Neuronal stem cell (in vitro differentiated cells): ENCODE measurements at regions not wholly inside any gene's neighbourhood (a gene's known extent, or its start where the extent isn't known, plus 50 kb on each side); places are given as distances from the start of the nearest gene placed in this dataset.

ENCODE experiments used
- DNase-seq: peaks from one replicate; pipeline ENCODE4 v3.0.0-alpha.2; 2013; ENCODE audit warnings: low spot score
- H2AFZ ChIP-seq: one replicate; pipeline ENCODE4 v1.6.1; 2013; ENCODE audit warnings: mild to moderate bottlenecking, low read length, inconsistent platforms
- H2AK5ac ChIP-seq: 2 replicates; pipeline ENCODE4 v1.6.1; 2013; ENCODE audit warnings: low read depth, mild to moderate bottlenecking, inconsistent platforms, low read length, moderate library complexity, mixed read lengths
- H2BK120ac ChIP-seq: 2 replicates; pipeline ENCODE4 v1.6.1; 2013; ENCODE audit warnings: low read depth, mild to moderate bottlenecking, inconsistent platforms, low read length, moderate library complexity, mixed read lengths
- H2BK12ac ChIP-seq: one replicate; pipeline ENCODE4 v1.6.1; 2013; ENCODE audit warnings: low read length, inconsistent platforms
- H2BK15ac ChIP-seq: 2 replicates; pipeline ENCODE4 v1.6.1; 2013; ENCODE audit warnings: mild to moderate bottlenecking, low read length, inconsistent platforms, mixed read lengths
- H2BK5ac ChIP-seq: one replicate; pipeline ENCODE4 v1.6.1; 2013; ENCODE audit warnings: inconsistent platforms, mild to moderate bottlenecking, low read length, moderate library complexity
- H3K14ac ChIP-seq: one replicate; pipeline ENCODE4 v1.6.1; 2013; ENCODE audit warnings: low read length, inconsistent platforms
- H3K18ac ChIP-seq: 2 replicates; pipeline ENCODE4 v1.6.1; 2013; ENCODE audit warnings: low read length, inconsistent platforms
- H3K23ac ChIP-seq: 2 replicates; pipeline ENCODE4 v1.6.1; 2013; ENCODE audit warnings: low read depth, mild to moderate bottlenecking, mixed read lengths, low read length, inconsistent platforms; ENCODE audit not compliant: poor library complexity
- H3K27ac ChIP-seq: replicated peaks from 3 replicates; pipeline ENCODE4 v1.5.1; 2013; ENCODE audit warnings: low read length, inconsistent platforms
- H3K27me3 ChIP-seq, 3 experiments: 2 replicates each; pipeline ENCODE4 v1.6.1; 2013; ENCODE audit warnings: low read length in 3 of 3, mild to moderate bottlenecking in 2 of 3, inconsistent platforms in 1 of 3, low read depth in 1 of 3, mixed read lengths in 1 of 3, moderate library complexity in 1 of 3; ENCODE audit not compliant: control insufficient read depth in 3 of 3, insufficient read depth in 3 of 3
- H3K36me3 ChIP-seq, 2 donors: replicated peaks in 1 of 2; 2 replicates each; pipeline ENCODE4 v1.6.1; 2013; ENCODE audit warnings: low read length in 2 of 2; ENCODE audit not compliant: control insufficient read depth in 2 of 2, insufficient read depth in 2 of 2
- H3K4ac ChIP-seq: 2 replicates; pipeline ENCODE4 v1.6.1; 2013; ENCODE audit warnings: inconsistent platforms, mild to moderate bottlenecking, low read length, moderate library complexity
- H3K4me1 ChIP-seq, 2 donors: 1 replicate in 1 of 2; 2 replicates in 1 of 2; pipeline ENCODE4 v1.6.1; 2013; ENCODE audit warnings: low read length in 2 of 2, low read depth in 1 of 2; ENCODE audit not compliant: control insufficient read depth in 2 of 2, insufficient read depth in 1 of 2
- H3K4me2 ChIP-seq: one replicate; pipeline ENCODE4 v1.6.1; 2013; ENCODE audit warnings: mild to moderate bottlenecking, low read length, inconsistent platforms; ENCODE audit not compliant: insufficient read depth, poor library complexity, severe bottlenecking
- H3K4me3 ChIP-seq, 2 donors: 2 replicates each; pipeline ENCODE4 v1.5.1; 2013; ENCODE audit warnings: low read length in 2 of 2, mild to moderate bottlenecking in 2 of 2, inconsistent platforms in 1 of 2, moderate library complexity in 1 of 2
- H3K79me1 ChIP-seq: one replicate; pipeline ENCODE4 v1.6.1; 2013; ENCODE audit warnings: low read depth, mild to moderate bottlenecking, inconsistent platforms, low read length, moderate library complexity
- H3K9ac ChIP-seq: one replicate; pipeline ENCODE4 v1.6.1; 2013; ENCODE audit warnings: mild to moderate bottlenecking, low read depth, low read length, inconsistent platforms; ENCODE audit not compliant: poor library complexity
- H3K9me3 ChIP-seq, 2 donors: replicated peaks in 1 of 2; 2 replicates each; pipeline versions ENCODE3 to v1.6.1; 2013; ENCODE audit warnings: low read length in 2 of 2, mild to moderate bottlenecking in 2 of 2, inconsistent platforms in 1 of 2, low read depth in 1 of 2, mixed read lengths in 1 of 2, moderate library complexity in 1 of 2; ENCODE audit not compliant: control insufficient read depth in 2 of 2, insufficient read depth in 1 of 2
- H4K8ac ChIP-seq: one replicate; pipeline ENCODE4 v1.6.1; 2013; ENCODE audit warnings: low read depth, mild to moderate bottlenecking, inconsistent platforms, low read length, moderate library complexity
- H4K91ac ChIP-seq: one replicate; pipeline ENCODE4 v1.6.1; 2013; ENCODE audit warnings: low read length, low read depth, mild to moderate bottlenecking, inconsistent platforms; ENCODE audit not compliant: poor library complexity
- WGBS, 2 donors: extraction: QIAGEN DNeasy Blood & Tissue Kit; methylation state at CpG; one replicate each; pipeline ENCODE4 v1.1.7; 2013; ENCODE audit warnings: missing lambda C conversion rate in 2 of 2, mixed read lengths in 1 of 2; ENCODE audit not compliant: insufficient read length in 2 of 2, insufficient replicate concordance in 1 of 2; ENCODE audit errors: extremely low coverage in 2 of 2; 5-methylcytosine and 5-hydroxymethylcytosine counted together

DNA sequence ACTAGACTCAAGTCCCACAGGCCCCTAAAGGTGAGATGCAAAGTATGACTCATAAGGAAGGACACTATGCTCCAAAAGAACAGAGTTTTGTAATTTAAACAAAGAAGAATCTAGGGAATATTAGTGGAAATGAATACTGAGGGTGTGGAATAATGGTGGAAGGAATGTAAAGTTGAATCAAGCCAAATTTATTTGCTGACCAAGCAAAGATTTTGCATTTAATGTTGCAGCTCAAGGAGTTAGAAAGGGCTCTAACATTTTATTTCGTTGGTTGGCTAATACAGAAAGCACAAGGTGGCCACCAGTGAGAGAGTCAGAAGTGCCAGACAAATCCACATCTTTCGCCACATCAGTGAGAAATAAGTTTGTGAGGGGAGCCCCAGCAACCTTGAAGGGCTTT is 550.3 kb downstream of the FOXG1 start:
- Histone ChIP-seq H3K18ac (no peak overlapping the region), H3K23ac (no peak overlapping the region), H3K14ac (no peak overlapping the region), H3K9ac (no peak overlapping the region), H2AK5ac (no peak overlapping the region), H2BK5ac (no peak overlapping the region), H3K27me3 (no peaks in the 10 kb centered on the region), H3K27ac (no peak overlapping the region), H3K36me3 (no peaks in the 10 kb centered on the region), H4K91ac (no peak overlapping the region), H2BK15ac (no peak overlapping the region), H3K4ac (no peak overlapping the region), H3K4me3 (no peak overlapping the region), H4K8ac (no peak overlapping the region), H2BK12ac (no peak overlapping the region), H2AFZ (no peak overlapping the region), H3K79me1 (no peaks in the 10 kb centered on the region), H3K9me3 (no peaks in the 10 kb centered on the region), H2BK120ac (no peak overlapping the region), H3K4me2 (no peak overlapping the region), H3K4me1 (peaks cover 0 to 2% of the 10 kb centered on the region in 2 donors)
- DNase-seq, result no peak
- WGBS, 2 donors, result no CpG with 5 or more reads among the region's 2 CpGs

DNA sequence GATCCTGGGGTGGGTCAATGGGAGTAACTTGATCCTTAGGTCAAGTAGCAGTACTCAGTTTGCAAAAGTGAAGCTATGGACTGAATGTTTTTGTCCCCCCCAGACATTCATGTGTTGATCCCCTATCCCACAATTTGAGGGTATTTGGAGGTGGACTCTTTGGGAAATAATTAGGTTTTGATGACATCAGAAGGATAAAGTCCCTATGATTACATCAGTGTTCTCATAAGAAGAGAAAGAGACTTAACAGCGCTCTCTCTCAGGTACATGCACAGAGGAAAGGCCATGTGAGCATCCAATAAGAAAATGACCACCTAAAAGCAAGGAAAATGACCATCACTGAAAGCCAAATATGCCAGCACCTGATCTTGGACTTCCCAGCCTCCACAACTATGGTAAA is 550.8 kb downstream of the FOXG1 start:
- Histone ChIP-seq H4K91ac (no peak overlapping the region), H3K36me3 (no peaks in the 10 kb centered on the region), H2AFZ (no peak overlapping the region), H3K14ac (no peak overlapping the region), H3K4ac (no peak overlapping the region), H2BK120ac (no peak overlapping the region), H3K4me3 (no peak overlapping the region), H3K9ac (no peak overlapping the region), H3K4me1 (peaks cover 0 to 2% of the 10 kb centered on the region in 2 donors), H3K79me1 (no peaks in the 10 kb centered on the region), H3K23ac (no peak overlapping the region), H3K4me2 (no peak overlapping the region), H3K9me3 (no peaks in the 10 kb centered on the region), H2AK5ac (no peak overlapping the region), H3K27me3 (no peaks in the 10 kb centered on the region), H2BK5ac (no peak overlapping the region), H2BK12ac (no peak overlapping the region), H3K18ac (no peak overlapping the region), H2BK15ac (no peak overlapping the region), H3K27ac (no peak overlapping the region), H4K8ac (no peak overlapping the region)
- DNase-seq, result no peak
- no CpG with 5 or more reads among the region's 1 CpG for WGBS, 2 donors

GRCh38 chr14:29320286-29320685 is 553.7 kb downstream of the FOXG1 start:
- DNase-seq, result no peak

DNA sequence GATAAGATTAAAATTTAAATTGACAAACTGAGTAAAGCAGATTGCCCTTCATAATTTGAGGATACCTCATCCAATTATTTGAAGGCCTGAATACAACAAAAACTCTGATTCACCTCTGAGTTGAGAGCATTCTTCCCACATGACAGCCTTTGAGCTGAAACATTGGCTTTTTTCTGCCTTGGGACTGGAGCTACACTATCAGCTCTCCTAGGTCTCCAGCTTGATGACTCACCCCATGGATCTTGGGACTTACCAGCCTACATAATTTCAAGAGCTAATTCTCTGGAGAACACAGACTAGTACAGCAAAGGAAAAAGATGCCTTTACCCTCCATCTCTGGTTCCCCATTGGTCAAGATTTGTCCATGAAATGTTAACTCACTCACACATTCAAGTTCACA is 555.1 kb downstream of the FOXG1 start:
- Histone ChIP-seq H3K9ac (no peak overlapping the region), H3K4ac (no peak overlapping the region), H4K91ac (no peak overlapping the region), H3K14ac (no peak overlapping the region), H3K9me3 (no peaks in the 10 kb centered on the region), H3K23ac (no peak overlapping the region), H2BK12ac (no peak overlapping the region), H4K8ac (no peak overlapping the region), H2BK15ac (no peak overlapping the region), H2BK5ac (no peak overlapping the region), H2AK5ac (no peak overlapping the region), H2AFZ (no peak overlapping the region), H3K79me1 (no peaks in the 10 kb centered on the region), H3K4me2 (no peak overlapping the region), H3K4me3 (no peak overlapping the region), H3K27ac (no peak overlapping the region), H3K4me1 (no peaks in the 10 kb centered on the region), H3K18ac (no peak overlapping the region), H3K36me3 (no peaks in the 10 kb centered on the region), H2BK120ac (no peak overlapping the region), H3K27me3 (no peaks in the 10 kb centered on the region)
- DNase-seq, result no peak

More at GRCh38 chr14:29320286-29320685, 553.7 kb downstream of the FOXG1 start:
- Histone ChIP-seq H3K79me1 (no peaks in the 10 kb centered on the region), H4K8ac (no peak overlapping the region), H3K18ac (no peak overlapping the region), H3K9me3 (no peaks in the 10 kb centered on the region), H3K23ac (no peak overlapping the region), H2AFZ (no peak overlapping the region), H2BK15ac (no peak overlapping the region), H3K36me3 (no peaks in the 10 kb centered on the region), H3K27me3 (no peaks in the 10 kb centered on the region), H3K4ac (no peak overlapping the region), H3K14ac (no peak overlapping the region), H3K4me1 (peaks cover 0 to 2% of the 10 kb centered on the region in 2 donors), H2BK5ac (no peak overlapping the region), H2BK12ac (no peak overlapping the region), H4K91ac (no peak overlapping the region), H3K4me2 (no peak overlapping the region), H3K27ac (no peak overlapping the region), H3K9ac (no peak overlapping the region), H2AK5ac (no peak overlapping the region), H3K4me3 (no peak overlapping the region), H2BK120ac (no peak overlapping the region)
- WGBS, 2 donors, result no CpG with 5 or more reads among the region's 1 CpG
